Testis (tissue), 2 donors: ENCODE measurements at regions not wholly inside any gene's neighbourhood (a gene's known extent, or its start where the extent isn't known, plus 50 kb on each side); places are given as distances from the start of the nearest gene placed in this dataset.

Source experiments
- DNase-seq: peaks from one replicate; pipeline ENCODE4 v3.0.0-alpha.2; 2019
- H3K27ac ChIP-seq, 2 donors: fragments of 200-600 bp; sonication (generic); one replicate each; pipeline ENCODE4 v1.5.1; 2019
- H3K27me3 ChIP-seq: fragments of 200-600 bp; sonication (generic); one replicate; pipeline ENCODE4 v1.5.1; 2019
- H3K36me3 ChIP-seq: fragments of 200-600 bp; sonication (generic); one replicate; pipeline ENCODE4 v1.5.1; 2017; ENCODE audit warnings: low read depth; ENCODE audit errors: missing control alignments
- H3K4me1 ChIP-seq: fragments of 200-600 bp; sonication (generic); one replicate; pipeline ENCODE4 v1.5.1; 2019
- H3K4me3 ChIP-seq, 2 donors: fragments of 200-600 bp; sonication (generic); one replicate each; pipeline ENCODE4 v1.5.1; 2017 to 2019
- H3K9me3 ChIP-seq: fragments of 200-600 bp; sonication (generic); one replicate; pipeline ENCODE4 v1.5.1; 2017
- POLR2A ChIP-seq: fragments of 450-650 bp; IDR thresholded peaks from one replicate; pipeline ENCODE4 v1.6.1; 2017; ENCODE audit warnings: antibody characterized with exemption, mild to moderate bottlenecking, moderate library complexity
- WGBS, 2 donors: methylation state at CpG; one replicate each; pipeline ENCODE4 v1.1.5; 2018; 5-methylcytosine and 5-hydroxymethylcytosine counted together
- intact Hi-C: fragments of 100-400 bp; cut with DNase I; formaldehyde crosslinking; loops from one replicate; pipeline ENCODE4 v1.15.1; 2023; ENCODE audit warnings: low total_unique reads
- TF ChIP-seq, protein P1 (sequence below), 3 experiments: fragments of 450-650 bp in 2 of 3; fragments of 200-600 bp in 1 of 3; sonication (generic) in 1 of 3; IDR thresholded peaks; one replicate each; pipeline ENCODE4 v1.5.1; 2016 to 2019; ENCODE audit warnings: antibody characterized with exemption in 3 of 3, mild to moderate bottlenecking in 2 of 3, moderate library complexity in 1 of 3

DNA sequence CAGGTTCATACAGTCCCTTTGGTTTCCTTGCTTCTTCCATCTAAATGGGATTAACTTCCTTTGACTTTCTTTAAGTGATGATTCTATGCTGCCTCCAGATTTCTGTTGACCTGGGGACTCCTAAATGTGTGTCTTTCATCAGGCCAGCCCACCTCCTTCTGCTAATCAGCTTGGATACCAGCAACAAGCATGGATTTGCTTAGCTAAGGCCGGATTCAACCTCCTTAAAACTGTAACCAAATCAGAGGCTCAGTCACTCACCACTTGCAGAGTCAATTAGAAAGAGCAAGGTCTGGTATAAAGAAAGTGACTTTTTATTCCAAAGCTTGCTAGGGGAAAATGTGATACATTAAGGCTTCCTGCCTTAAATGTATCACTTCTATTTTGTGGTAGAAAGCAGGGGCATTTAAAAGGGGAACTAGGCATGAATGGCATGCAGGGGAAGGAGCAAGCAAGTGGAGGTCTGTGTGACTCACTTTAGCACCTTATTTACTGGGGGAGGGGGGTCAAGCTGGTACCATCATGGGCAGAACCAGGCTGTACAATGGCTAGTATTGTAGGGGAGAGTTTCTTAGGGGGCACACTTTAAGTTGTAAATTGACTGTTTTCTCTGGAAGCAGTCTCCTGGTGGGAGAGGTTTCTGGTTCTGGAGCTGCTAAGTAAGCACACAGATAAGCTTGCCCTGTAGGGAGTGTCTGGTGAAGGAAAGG is 239.0 kb upstream of the PDGFD start:
- no peaks in the 10 kb centered on the region for H3K9me3 ChIP-seq
- H3K27ac ChIP-seq: no peak overlapping the region
- H3K4me3 ChIP-seq: no peak overlapping the region
- no peaks in the 10 kb centered on the region for H3K4me1 ChIP-seq
- H3K27me3 ChIP-seq: no peaks in the 10 kb centered on the region
- no peaks in the 10 kb centered on the region for H3K36me3 ChIP-seq
- WGBS, 2 donors: 76 to 87% methylated on average over 1 of the region's 1 CpG
- TF ChIP-seq, protein P1, sequence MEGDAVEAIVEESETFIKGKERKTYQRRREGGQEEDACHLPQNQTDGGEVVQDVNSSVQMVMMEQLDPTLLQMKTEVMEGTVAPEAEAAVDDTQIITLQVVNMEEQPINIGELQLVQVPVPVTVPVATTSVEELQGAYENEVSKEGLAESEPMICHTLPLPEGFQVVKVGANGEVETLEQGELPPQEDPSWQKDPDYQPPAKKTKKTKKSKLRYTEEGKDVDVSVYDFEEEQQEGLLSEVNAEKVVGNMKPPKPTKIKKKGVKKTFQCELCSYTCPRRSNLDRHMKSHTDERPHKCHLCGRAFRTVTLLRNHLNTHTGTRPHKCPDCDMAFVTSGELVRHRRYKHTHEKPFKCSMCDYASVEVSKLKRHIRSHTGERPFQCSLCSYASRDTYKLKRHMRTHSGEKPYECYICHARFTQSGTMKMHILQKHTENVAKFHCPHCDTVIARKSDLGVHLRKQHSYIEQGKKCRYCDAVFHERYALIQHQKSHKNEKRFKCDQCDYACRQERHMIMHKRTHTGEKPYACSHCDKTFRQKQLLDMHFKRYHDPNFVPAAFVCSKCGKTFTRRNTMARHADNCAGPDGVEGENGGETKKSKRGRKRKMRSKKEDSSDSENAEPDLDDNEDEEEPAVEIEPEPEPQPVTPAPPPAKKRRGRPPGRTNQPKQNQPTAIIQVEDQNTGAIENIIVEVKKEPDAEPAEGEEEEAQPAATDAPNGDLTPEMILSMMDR (IDR thresholded peaks at IDR 0.05): no peak
- no peak for TF ChIP-seq POLR2A
- intact Hi-C loops: no loop called here
- DNase-seq: no peak

DNA sequence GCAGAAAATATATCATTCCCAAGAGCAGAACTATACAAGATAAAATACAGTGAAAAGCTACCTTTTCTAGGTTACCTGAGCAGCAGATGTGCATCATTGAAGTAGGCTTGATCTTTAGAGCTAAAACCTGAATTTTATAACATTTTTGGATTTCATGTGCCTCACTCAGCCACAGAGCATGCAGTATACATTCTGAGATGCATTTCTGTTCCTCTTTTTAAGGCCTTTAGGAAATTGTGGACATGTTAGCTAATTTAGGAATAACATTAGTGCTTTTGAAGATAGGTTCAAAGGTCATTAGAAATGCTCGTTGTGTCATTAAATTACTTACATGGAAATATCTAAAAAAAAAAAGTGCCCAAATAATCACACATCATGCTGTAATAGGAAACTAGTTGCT is 230.6 kb upstream of the PDGFD start:
- intact Hi-C loops: no loop called here
- TF ChIP-seq, protein P1 (IDR thresholded peaks at IDR 0.05): no peak
- no peak for TF ChIP-seq POLR2A
- 44 to 48% methylated on average over 1 of the region's 1 CpG for WGBS, 2 donors
- no peak for DNase-seq
- no peak overlapping the region for H3K27ac ChIP-seq
- no peaks in the 10 kb centered on the region for H3K36me3 ChIP-seq
- no peak overlapping the region for H3K4me3 ChIP-seq
- no peaks in the 10 kb centered on the region for H3K4me1 ChIP-seq
- no peaks in the 10 kb centered on the region for H3K27me3 ChIP-seq
- H3K9me3 ChIP-seq: no peaks in the 10 kb centered on the region

DNA sequence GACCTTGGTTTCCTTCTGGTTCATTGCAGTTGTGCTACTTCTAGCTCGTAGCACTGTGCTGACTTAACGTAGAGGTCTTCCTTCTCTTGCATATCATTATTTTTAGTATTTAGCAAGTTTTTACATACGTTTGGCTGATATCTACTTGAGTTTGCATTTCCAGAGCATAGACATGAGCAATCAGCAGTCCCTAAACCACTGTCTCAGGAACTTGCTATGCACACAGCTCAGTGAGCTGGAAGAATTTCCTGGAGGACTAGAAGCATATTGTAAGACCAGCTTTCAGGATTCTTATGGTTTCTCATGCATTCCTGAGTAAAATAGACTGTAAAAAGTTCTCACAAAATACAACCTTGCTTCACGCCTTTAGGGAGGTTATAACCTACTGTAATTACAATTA is 226.7 kb upstream of the PDGFD start:
- no peak for DNase-seq
- WGBS, 2 donors: 70 to 74% methylated on average over 4 of the region's 4 CpGs
- Histone ChIP-seq H3K4me1 (no peaks in the 10 kb centered on the region), H3K27ac (no peak overlapping the region), H3K9me3 (no peaks in the 10 kb centered on the region), H3K36me3 (no peaks in the 10 kb centered on the region), H3K4me3 (no peak overlapping the region), H3K27me3 (no peaks in the 10 kb centered on the region)
- intact Hi-C loops: no loop called here
- TF ChIP-seq, protein P1 (IDR thresholded peaks at IDR 0.05): no peak
- no peak for TF ChIP-seq POLR2A

DNA sequence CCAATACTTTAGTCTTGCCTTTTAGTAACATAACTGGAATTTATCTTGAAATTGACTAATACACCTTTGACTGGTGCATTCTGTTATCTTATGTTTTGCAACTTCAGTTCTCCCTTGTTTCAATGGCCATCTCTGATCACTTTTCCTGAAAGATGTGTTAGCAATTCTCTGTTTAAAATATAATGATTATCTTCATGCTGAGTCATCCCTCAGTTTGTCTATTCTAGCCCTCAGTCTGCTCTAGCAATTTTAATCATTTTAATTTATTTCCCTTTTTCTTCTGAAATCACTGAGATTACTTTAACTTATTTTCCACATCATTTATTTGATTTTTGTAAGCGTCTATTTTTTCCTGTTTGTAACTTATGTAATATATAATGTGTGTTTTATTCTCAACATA is 221.9 kb upstream of the PDGFD start:
- no peak for DNase-seq
- Histone ChIP-seq H3K27ac (no peak overlapping the region), H3K4me1 (no peaks in the 10 kb centered on the region), H3K9me3 (no peaks in the 10 kb centered on the region), H3K27me3 (no peaks in the 10 kb centered on the region), H3K36me3 (no peaks in the 10 kb centered on the region), H3K4me3 (no peak overlapping the region)
- TF ChIP-seq, protein P1 (IDR thresholded peaks at IDR 0.05): no peak
- no peak for TF ChIP-seq POLR2A
- intact Hi-C loops: no loop called here
- 76 to 77% methylated on average over 1 of the region's 1 CpG for WGBS, 2 donors

DNA sequence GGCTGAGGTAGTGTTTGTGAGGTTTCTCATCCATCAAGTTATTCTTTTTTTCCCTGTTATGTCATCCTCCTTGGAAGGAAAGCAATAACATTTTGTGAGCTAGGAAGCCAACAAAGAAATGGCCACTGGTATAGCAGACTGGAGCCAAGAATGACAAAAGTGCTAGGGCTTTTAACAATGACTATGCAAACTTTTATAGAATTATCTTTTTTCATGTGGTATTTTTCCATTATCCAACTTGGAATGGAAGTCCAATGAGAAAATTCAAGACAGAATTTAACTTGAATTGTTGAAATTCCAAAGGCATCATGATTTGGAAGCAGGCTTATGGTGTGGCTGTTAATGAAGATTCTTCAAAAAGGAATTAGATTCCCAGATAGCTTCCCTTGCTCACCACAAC is 216.4 kb upstream of the PDGFD start:
- Histone ChIP-seq H3K27me3 (no peaks in the 10 kb centered on the region), H3K4me1 (no peaks in the 10 kb centered on the region), H3K9me3 (no peaks in the 10 kb centered on the region), H3K36me3 (no peaks in the 10 kb centered on the region), H3K27ac (no peak overlapping the region), H3K4me3 (no peak overlapping the region)
- intact Hi-C loops: no loop called here
- no peak for DNase-seq
- TF ChIP-seq, protein P1 (IDR thresholded peaks at IDR 0.05): no peak
- TF ChIP-seq POLR2A: no peak
